Astrocyte of the cerebellum (primary cell): ENCODE measurements at regions not wholly inside any gene's neighbourhood (a gene's known extent, or its start where the extent isn't known, plus 50 kb on each side); places are given as distances from the start of the nearest gene placed in this dataset.

ENCODE experiments used
- DNase-seq: peaks from one replicate; pipeline ENCODE4 v3.0.0-alpha.2; 2011; ENCODE audit warnings: low read depth
- H3K4me3 ChIP-seq: 2 replicates; pipeline ENCODE4 v1.5.1; 2011; ENCODE audit warnings: mild to moderate bottlenecking, low read depth, low read length, moderate library complexity
- in situ Hi-C: cut with HindIII; loops from 2 replicates; pipeline ENCODE4 v1.10.0; 2017; ENCODE audit warnings: low sequenced_read_pairs
- TF ChIP-seq, protein P1 (sequence below): IDR thresholded peaks from 2 replicates; pipeline ENCODE4 v1.5.1; 2012; ENCODE audit warnings: low read length, low read depth, moderate library complexity, mild to moderate bottlenecking; ENCODE audit errors: missing control alignments

DNA sequence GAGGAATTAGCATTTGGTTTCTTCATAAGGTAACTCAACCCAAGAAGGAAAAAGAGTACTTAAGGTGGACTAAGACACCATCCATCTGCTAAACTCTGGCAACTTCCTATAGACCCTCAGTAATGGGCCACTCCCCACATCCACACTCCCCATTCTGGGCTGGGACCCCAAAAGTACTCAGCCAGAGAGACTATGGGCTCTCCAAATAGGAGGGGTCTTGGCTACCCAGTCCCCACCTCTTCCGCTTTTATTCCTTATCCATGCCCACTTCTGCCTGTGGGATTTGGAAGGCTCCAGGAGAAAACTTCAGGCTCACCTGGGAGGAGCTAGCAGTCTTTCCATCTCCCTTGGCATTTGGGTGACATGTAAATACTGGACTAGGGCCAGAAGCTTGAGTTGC, 164.5 kb upstream of the CCL2 start:
- TF ChIP-seq, protein P1, sequence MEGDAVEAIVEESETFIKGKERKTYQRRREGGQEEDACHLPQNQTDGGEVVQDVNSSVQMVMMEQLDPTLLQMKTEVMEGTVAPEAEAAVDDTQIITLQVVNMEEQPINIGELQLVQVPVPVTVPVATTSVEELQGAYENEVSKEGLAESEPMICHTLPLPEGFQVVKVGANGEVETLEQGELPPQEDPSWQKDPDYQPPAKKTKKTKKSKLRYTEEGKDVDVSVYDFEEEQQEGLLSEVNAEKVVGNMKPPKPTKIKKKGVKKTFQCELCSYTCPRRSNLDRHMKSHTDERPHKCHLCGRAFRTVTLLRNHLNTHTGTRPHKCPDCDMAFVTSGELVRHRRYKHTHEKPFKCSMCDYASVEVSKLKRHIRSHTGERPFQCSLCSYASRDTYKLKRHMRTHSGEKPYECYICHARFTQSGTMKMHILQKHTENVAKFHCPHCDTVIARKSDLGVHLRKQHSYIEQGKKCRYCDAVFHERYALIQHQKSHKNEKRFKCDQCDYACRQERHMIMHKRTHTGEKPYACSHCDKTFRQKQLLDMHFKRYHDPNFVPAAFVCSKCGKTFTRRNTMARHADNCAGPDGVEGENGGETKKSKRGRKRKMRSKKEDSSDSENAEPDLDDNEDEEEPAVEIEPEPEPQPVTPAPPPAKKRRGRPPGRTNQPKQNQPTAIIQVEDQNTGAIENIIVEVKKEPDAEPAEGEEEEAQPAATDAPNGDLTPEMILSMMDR, result no peak
- DNase-seq, result no peak
- in situ Hi-C loops, result no loop called here
- H3K4me3 ChIP-seq, result no peak overlapping the region

DNA sequence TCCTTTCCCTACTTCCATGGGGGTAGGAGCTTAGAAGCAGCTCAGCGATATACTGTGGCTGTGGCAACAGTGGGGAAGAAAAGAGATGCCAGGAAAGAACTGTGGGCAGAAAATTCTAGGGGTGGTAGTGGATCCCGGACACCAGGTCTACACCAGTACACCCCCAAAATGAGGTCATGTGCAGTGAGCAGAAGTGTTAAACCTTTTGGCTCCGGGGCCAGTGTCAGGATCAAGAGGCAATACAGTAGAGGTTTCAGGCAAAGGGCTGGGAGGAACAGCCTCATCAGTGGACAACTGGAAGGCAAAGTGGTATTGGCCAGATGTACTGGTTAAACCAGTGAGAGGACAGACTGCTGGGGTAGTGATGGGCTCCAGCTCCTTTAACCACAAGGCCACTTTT, 163.1 kb upstream of the CCL2 start:
- TF ChIP-seq, protein P1, result no peak
- in situ Hi-C loops, result no loop called here
- DNase-seq, result no peak
- no peak overlapping the region for H3K4me3 ChIP-seq

DNA sequence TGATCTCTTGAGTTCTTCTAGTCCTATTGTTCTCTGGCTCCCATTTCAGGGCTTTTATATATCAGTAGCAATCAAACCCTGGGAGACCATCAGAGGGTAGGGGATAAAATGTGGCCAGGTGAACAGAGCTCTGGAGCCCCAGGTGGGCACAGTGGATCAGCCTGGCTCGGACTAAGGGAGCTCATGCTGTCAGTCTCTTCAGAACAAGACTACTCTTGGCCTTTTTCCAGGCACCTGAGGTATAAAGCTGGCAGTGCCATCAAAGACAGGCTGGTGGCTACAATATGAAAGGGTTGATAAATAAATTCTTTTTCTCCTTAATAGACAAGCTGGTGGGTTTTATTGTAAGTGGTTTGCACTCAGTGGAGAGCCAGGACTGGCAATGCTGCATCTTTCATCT, 160.0 kb upstream of the CCL2 start:
- DNase-seq, result no peak
- H3K4me3 ChIP-seq, result no peak overlapping the region
- in situ Hi-C loops, result no loop called here
- TF ChIP-seq, protein P1, result no peak

DNA sequence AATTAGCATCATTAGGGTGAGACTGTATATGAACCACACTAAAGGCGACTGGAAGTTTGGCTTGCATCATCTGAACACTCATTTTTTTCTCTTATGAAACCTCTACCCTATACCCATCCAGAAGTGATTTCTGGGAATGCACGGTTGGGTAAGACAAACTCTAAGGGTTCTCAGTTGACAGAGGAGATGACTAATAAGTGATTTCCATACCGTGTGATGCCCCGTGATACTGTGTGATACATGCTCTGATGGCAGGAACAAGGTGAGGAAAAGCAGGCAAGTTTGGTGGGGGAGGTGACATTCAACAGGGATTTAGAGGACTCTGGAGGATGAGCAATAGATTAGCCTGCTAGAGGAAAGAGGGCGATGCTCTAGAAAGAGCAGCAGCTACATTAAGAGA, 156.4 kb upstream of the CCL2 start:
- no peak for DNase-seq
- TF ChIP-seq, protein P1, result no peak
- in situ Hi-C loops, result no loop called here
- H3K4me3 ChIP-seq, result no peak overlapping the region

DNA sequence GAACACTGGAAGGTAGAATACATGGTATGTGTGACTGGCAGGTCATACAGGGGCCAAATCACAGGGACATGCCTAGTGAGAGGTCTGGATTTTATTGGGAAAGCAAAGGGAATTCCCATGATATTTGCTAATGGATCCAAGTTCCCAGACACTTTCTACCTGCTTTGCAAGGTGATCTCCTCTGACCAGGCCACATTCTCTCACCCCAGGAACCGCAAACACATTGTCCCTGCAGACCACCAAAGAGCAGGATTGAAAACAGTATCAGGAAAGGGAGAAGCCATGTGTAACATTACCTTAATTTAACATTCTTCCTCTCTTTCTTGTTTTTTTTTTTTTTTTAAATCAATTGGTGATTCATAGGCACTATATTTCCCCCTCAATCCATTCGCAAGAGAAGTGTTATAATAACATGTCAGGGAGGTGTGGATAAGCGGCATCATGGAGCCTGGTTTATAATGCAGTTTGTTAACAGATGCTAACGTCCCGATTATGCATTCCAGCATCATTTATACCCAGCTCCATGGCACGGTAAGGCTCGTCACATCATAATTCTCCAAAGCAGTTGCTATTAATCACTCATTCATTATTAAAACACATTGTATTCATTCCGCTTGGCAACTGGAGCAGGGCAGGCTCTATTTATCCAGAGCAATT, 155.1 kb upstream of the CCL2 start:
- in situ Hi-C loops, result no loop called here
- no peak overlapping the region for H3K4me3 ChIP-seq
- TF ChIP-seq, protein P1, result no peak
- no peak for DNase-seq

DNA sequence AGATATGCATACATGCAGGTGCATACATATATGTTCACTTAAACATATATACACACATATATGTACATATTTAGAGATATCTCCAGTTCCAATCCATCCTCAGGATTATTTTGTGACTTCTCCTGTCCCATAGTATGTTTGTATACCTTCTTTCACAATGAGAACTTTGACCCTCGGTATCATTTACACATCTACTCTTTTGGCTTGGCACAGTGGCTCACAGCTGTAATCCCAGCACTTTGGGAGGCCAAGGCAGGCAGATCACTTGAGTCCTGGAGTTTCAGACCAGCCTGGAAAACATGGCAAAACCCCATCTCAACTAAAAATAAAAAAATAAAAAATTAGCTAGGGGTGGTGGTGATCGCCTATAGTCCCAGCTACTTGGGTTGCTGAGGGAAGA, 148.1 kb upstream of the CCL2 start:
- in situ Hi-C loops, result no loop called here
- TF ChIP-seq, protein P1, result no peak

More for the DNA sequence above, 148.1 kb upstream of the CCL2 start:
- DNase-seq, result no peak
- H3K4me3 ChIP-seq, result no peak overlapping the region
